ENCODE measurements at regions not wholly inside any gene's neighbourhood (a gene's known extent, or its start where the extent isn't known, plus 50 kb on each side); places are given as distances from the start of the nearest gene placed in this dataset.

- H4K20me1 ChIP-seq (ENCODE audit: control insufficient read depth, insufficient read depth, insufficient read length): no peaks in the 10 kb centered on the region
- no peaks in the 10 kb centered on the region for H3K36me3 Mint-ChIP-seq (ENCODE audit: insufficient read depth in 1 of 3, low read depth in 3 of 3)
- no peak overlapping the region for H3K14ac ChIP-seq (ENCODE audit: insufficient read depth, low read length)
- no peak overlapping the region for H3K23ac ChIP-seq (ENCODE audit: insufficient read length, low read depth, low read length)
- no peak overlapping the region for H3K4ac ChIP-seq (ENCODE audit: low read depth, low read length)
- no peak overlapping the region for H2BK15ac ChIP-seq (ENCODE audit: low read depth, low read length)
- no peak for TF ChIP-seq CTCF (conservative IDR thresholded peaks at IDR 0.05)
- H3K9ac ChIP-seq (ENCODE audit: extremely low read depth, insufficient read length, low read length): no peak overlapping the region
- no peak overlapping the region for H3K56ac ChIP-seq (ENCODE audit: insufficient read length, low read depth, low read length)
- H3K27ac ChIP-seq (ENCODE audit: insufficient read length, low read depth, low read length): no peak overlapping the region
- H3K4me3 Mint-ChIP-seq: no peak overlapping the region
- no CpG with 5 or more reads among the region's 4 CpGs for WGBS (ENCODE audit: extremely low coverage, insufficient read length, low lambda C conversion rate)
- H3K18ac ChIP-seq (ENCODE audit: insufficient read length, low read depth, low read length): no peak overlapping the region
- H3K9me3 Mint-ChIP-seq: no peaks in the 10 kb centered on the region
- no peaks in the 10 kb centered on the region for H3K27me3 ChIP-seq (ENCODE audit: insufficient read depth, low read length)
- H3K27me3 Mint-ChIP-seq (ENCODE audit: low read depth): no peaks in the 10 kb centered on the region
- no peaks in the 10 kb centered on the region for H3K79me1 ChIP-seq (ENCODE audit: insufficient read depth, low read depth, low read length, poor library complexity, severe bottlenecking)
- H3K4me2 ChIP-seq (ENCODE audit: insufficient read depth, insufficient read length, low read length): no peak overlapping the region
- no peaks in the 10 kb centered on the region for H3K79me2 ChIP-seq (ENCODE audit: insufficient read depth, low read length)
- no peak overlapping the region for H4K91ac ChIP-seq (ENCODE audit: insufficient read length, low read depth, low read length)
- no peaks in the 10 kb centered on the region for H3K23me2 ChIP-seq (ENCODE audit: insufficient read length, low read depth, low read length, poor library complexity, severe bottlenecking)
- no peak for DNase-seq
- H3K4me1 ChIP-seq (ENCODE audit: insufficient read depth, low read length): no peaks in the 10 kb centered on the region; the same call in 1 of the 2 replicates
- no peak overlapping the region for H4K5ac ChIP-seq (ENCODE audit: insufficient read length, low read depth, low read length)
- H4K8ac ChIP-seq (replicated peaks; ENCODE audit: insufficient read length, low read depth, low read length): no peak overlapping the region
- no peak overlapping the region for H2BK120ac ChIP-seq (ENCODE audit: low read depth, low read length, poor library complexity, severe bottlenecking)
- no peak overlapping the region for H3T11ph ChIP-seq (ENCODE audit: low read length)
- no peak overlapping the region; a peak in 1 of 7 replicates for H3K27ac Mint-ChIP-seq
- no peak overlapping the region for H2AK5ac ChIP-seq (ENCODE audit: insufficient read length, low read length)
- H2BK5ac ChIP-seq (ENCODE audit: insufficient read length, low read length): no peak overlapping the region
- H3K4me1 Mint-ChIP-seq: peaks cover 21 to 25% of the 10 kb centered on the region in 2 experiments
- H3K9me3 ChIP-seq (ENCODE audit: control insufficient read depth, low read depth, low read length): no peaks in the 10 kb centered on the region
- H2BK20ac ChIP-seq (ENCODE audit: low read depth, low read length, poor library complexity, severe bottlenecking): no peak overlapping the region
- no peak overlapping the region for H2BK12ac ChIP-seq (ENCODE audit: insufficient read length, low read depth, low read length)
- H2AFZ ChIP-seq (ENCODE audit: low read length): no peak overlapping the region
Observed at GRCh38 chr9:99307851-99308250, 85.8 kb downstream of the SEC61B start.
